Mesendoderm (in vitro differentiated cells): ENCODE measurements at regions not wholly inside any gene's neighbourhood (a gene's known extent, or its start where the extent isn't known, plus 50 kb on each side); places are given as distances from the start of the nearest gene placed in this dataset.

Source experiments
- DNase-seq: peaks from one replicate; pipeline ENCODE4 v3.0.0; 2013
- H2AK5ac ChIP-seq: 2 replicates; pipeline ENCODE4 v1.6.1; 2013; ENCODE audit warnings: low read length, inconsistent platforms
- H2BK120ac ChIP-seq: 2 replicates; pipeline ENCODE4 v1.6.1; 2013; ENCODE audit warnings: low read depth, mild to moderate bottlenecking, low read length, moderate library complexity, mixed read lengths
- H2BK15ac ChIP-seq: replicated peaks from 2 replicates; pipeline ENCODE4 v1.6.1; 2013; ENCODE audit warnings: low read depth, mild to moderate bottlenecking, moderate library complexity
- H2BK5ac ChIP-seq: 2 replicates; pipeline ENCODE4 v1.6.1; 2013; ENCODE audit warnings: low read length, inconsistent platforms
- H3K18ac ChIP-seq: 2 replicates; pipeline ENCODE4 v1.6.1; 2013; ENCODE audit warnings: mild to moderate bottlenecking, low read length, mixed read lengths
- H3K23ac ChIP-seq: one replicate; pipeline ENCODE4 v1.6.1; 2013; ENCODE audit warnings: low read length
- H3K27ac ChIP-seq: 2 replicates; pipeline ENCODE4 v1.5.1; 2013; ENCODE audit warnings: low read depth, mild to moderate bottlenecking, inconsistent platforms, low read length, moderate library complexity
- H3K27me3 ChIP-seq: 2 replicates; pipeline ENCODE4 v1.6.1; 2013; ENCODE audit warnings: low read length, control low read depth, mild to moderate bottlenecking, inconsistent platforms; ENCODE audit not compliant: insufficient read depth, poor library complexity
- H3K36me3 ChIP-seq: 2 replicates; pipeline ENCODE4 v1.6.1; 2013; ENCODE audit warnings: low read length, inconsistent platforms; ENCODE audit not compliant: control insufficient read depth, insufficient read depth
- H3K4ac ChIP-seq: one replicate; pipeline ENCODE4 v1.6.1; 2013; ENCODE audit warnings: low read depth, mild to moderate bottlenecking, low read length, moderate library complexity
- H3K4me1 ChIP-seq: 2 replicates; pipeline ENCODE4 v1.6.1; 2013; ENCODE audit warnings: low read depth, low read length, inconsistent platforms; ENCODE audit not compliant: control insufficient read depth
- H3K4me2 ChIP-seq: 2 replicates; pipeline ENCODE4 v1.6.1; 2013; ENCODE audit warnings: low read length
- H3K4me3 ChIP-seq: 2 replicates; pipeline ENCODE4 v1.5.1; 2013; ENCODE audit warnings: mild to moderate bottlenecking, low read length
- H3K56ac ChIP-seq: one replicate; pipeline ENCODE4 v1.6.1; 2013; ENCODE audit warnings: low read length
- H3K79me1 ChIP-seq: 2 replicates; pipeline ENCODE4 v1.6.1; 2013; ENCODE audit warnings: low read length, inconsistent platforms
- H3K79me2 ChIP-seq: 2 replicates; pipeline ENCODE4 v1.6.1; 2013; ENCODE audit warnings: mild to moderate bottlenecking, low read length; ENCODE audit not compliant: control insufficient read depth, insufficient read depth
- H3K9ac ChIP-seq: 2 replicates; pipeline ENCODE4 v1.6.1; 2013; ENCODE audit warnings: low read length, inconsistent platforms
- H4K5ac ChIP-seq: one replicate; pipeline ENCODE4 v1.6.1; 2013; ENCODE audit warnings: low read length
- H4K8ac ChIP-seq: one replicate; pipeline ENCODE4 v1.6.1; 2013; ENCODE audit warnings: low read depth, mild to moderate bottlenecking, control low read depth, low read length, moderate library complexity
- WGBS: extraction: QIAGEN DNeasy Blood & Tissue Kit; methylation state at CpG from one replicate; pipeline ENCODE4 v1.1.7; 2013; ENCODE audit warnings: low lambda C conversion rate, missing lambda C conversion rate; ENCODE audit not compliant: insufficient coverage; ENCODE audit errors: extremely low coverage; 5-methylcytosine and 5-hydroxymethylcytosine counted together

- H2AK5ac ChIP-seq: no peak overlapping the region
- no peak overlapping the region for H2BK120ac ChIP-seq
- no peaks in the 10 kb centered on the region for H3K79me1 ChIP-seq
- no CpG with 5 or more reads among the region's 3 CpGs for WGBS
- H3K36me3 ChIP-seq: no peaks in the 10 kb centered on the region
- H3K4me3 ChIP-seq: no peak overlapping the region
- no peak overlapping the region for H3K23ac ChIP-seq
- no peak overlapping the region for H3K27ac ChIP-seq
- H3K4me2 ChIP-seq: no peak overlapping the region
- no peak overlapping the region for H3K4ac ChIP-seq
- H3K79me2 ChIP-seq: no peaks in the 10 kb centered on the region
- H4K5ac ChIP-seq: no peak overlapping the region
- H4K8ac ChIP-seq: no peak overlapping the region
- H3K4me1 ChIP-seq: no peaks in the 10 kb centered on the region
- no peak overlapping the region for H3K18ac ChIP-seq
- no peak overlapping the region for H2BK15ac ChIP-seq
- no peak overlapping the region for H2BK5ac ChIP-seq
- H3K56ac ChIP-seq: no peak overlapping the region
- DNase-seq: no peak
- H3K27me3 ChIP-seq: no peaks in the 10 kb centered on the region
- no peak overlapping the region for H3K9ac ChIP-seq
Observed at GRCh38 chr4:123522081-123522480, 125.5 kb downstream of the SPRY1 start.

DNA sequence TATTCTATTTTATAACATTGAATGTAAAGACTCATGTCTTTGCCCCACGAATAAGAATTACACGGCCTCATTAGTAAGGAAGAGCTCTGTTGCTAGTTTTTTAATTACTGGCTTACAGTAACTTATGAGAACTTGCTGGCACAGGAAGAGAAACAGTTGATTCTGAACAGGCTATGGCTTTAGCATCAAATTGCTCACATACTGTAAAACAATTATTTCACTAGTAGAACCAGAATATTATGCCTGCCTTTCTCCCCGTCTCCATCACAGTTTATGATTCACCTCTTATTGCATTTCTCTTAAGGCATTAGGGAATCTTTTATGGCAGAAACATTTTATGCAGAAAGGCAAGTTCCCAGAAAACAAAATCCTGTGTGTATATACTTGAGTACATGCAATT lies 126.1 kb downstream of the SPRY1 start:
- H2AK5ac ChIP-seq: no peak overlapping the region
- no CpG with 5 or more reads among the region's 3 CpGs for WGBS
- no peak overlapping the region for H3K18ac ChIP-seq
- H3K36me3 ChIP-seq: no peaks in the 10 kb centered on the region
- H3K56ac ChIP-seq: no peak overlapping the region
- no peak overlapping the region for H3K4ac ChIP-seq
- H3K4me3 ChIP-seq: no peak overlapping the region
- H3K9ac ChIP-seq: no peak overlapping the region
- no peak overlapping the region for H2BK15ac ChIP-seq
- no peak overlapping the region for H3K4me2 ChIP-seq
- no peak overlapping the region for H3K23ac ChIP-seq
- no peak for DNase-seq
- no peak overlapping the region for H2BK120ac ChIP-seq
- H2BK5ac ChIP-seq: no peak overlapping the region
- no peak overlapping the region for H3K27ac ChIP-seq
- H3K27me3 ChIP-seq: no peaks in the 10 kb centered on the region
- H4K5ac ChIP-seq: no peak overlapping the region
- no peaks in the 10 kb centered on the region for H3K79me1 ChIP-seq
- no peaks in the 10 kb centered on the region for H3K79me2 ChIP-seq
- H3K4me1 ChIP-seq: no peaks in the 10 kb centered on the region
- no peak overlapping the region for H4K8ac ChIP-seq

- Histone ChIP-seq H4K8ac (peak overlapping the region; percentile 28), H2BK15ac (no peak overlapping the region)
- WGBS: no CpG with 5 or more reads among the region's 5 CpGs
Observed at GRCh38 chr4:123524958-123525628, 128.5 kb downstream of the SPRY1 start.

DNA sequence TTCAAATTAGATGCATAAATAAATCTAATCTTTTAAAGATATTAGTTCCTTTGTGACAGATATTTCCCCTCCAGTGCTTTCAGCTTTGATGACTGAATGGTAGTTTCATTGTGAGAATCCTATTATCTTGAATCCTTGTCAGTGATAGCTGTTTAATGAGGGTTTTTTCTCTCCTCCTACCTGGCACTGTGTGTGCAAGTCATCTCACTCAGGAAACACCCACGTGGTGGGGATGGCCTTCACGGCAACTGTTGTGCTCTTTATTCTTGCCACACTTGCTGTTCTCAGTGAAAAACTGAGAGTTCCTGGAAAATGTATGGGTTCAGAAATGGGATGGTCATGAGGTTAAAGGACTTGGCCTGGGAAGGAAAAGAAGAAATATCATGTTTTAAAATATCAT lies 129.9 kb downstream of the SPRY1 start:
- no peaks in the 10 kb centered on the region for H3K79me2 ChIP-seq
- H3K23ac ChIP-seq: no peak overlapping the region
- no peak overlapping the region for H2BK120ac ChIP-seq
- H3K27ac ChIP-seq: no peak overlapping the region
- H3K79me1 ChIP-seq: no peaks in the 10 kb centered on the region
- no peak overlapping the region for H3K18ac ChIP-seq
- no peak overlapping the region for H4K8ac ChIP-seq
- no peak for DNase-seq
- H3K36me3 ChIP-seq: no peaks in the 10 kb centered on the region
- no peak overlapping the region for H3K4ac ChIP-seq
- no peak overlapping the region for H4K5ac ChIP-seq
- H3K4me1 ChIP-seq: no peaks in the 10 kb centered on the region
- H3K4me3 ChIP-seq: no peak overlapping the region
- no peak overlapping the region for H2BK5ac ChIP-seq
- no peak overlapping the region for H2BK15ac ChIP-seq
- H3K9ac ChIP-seq: no peak overlapping the region
- no peak overlapping the region for H3K4me2 ChIP-seq
- no peaks in the 10 kb centered on the region for H3K27me3 ChIP-seq
- H2AK5ac ChIP-seq: no peak overlapping the region
- no peak overlapping the region for H3K56ac ChIP-seq
- WGBS: no CpG with 5 or more reads among the region's 2 CpGs

More at GRCh38 chr4:123524958-123525628, 128.5 kb downstream of the SPRY1 start:
- no peak overlapping the region for H3K27ac ChIP-seq
- H4K5ac ChIP-seq: no peak overlapping the region
- no peak overlapping the region for H3K56ac ChIP-seq
- no peaks in the 10 kb centered on the region for H3K27me3 ChIP-seq
- H2BK120ac ChIP-seq: no peak overlapping the region
- H3K23ac ChIP-seq: no peak overlapping the region
- no peaks in the 10 kb centered on the region for H3K79me1 ChIP-seq
- H3K18ac ChIP-seq: no peak overlapping the region
- H3K79me2 ChIP-seq: no peaks in the 10 kb centered on the region
- no peak overlapping the region for H3K4ac ChIP-seq
- no peaks in the 10 kb centered on the region for H3K36me3 ChIP-seq
- no peak overlapping the region for H3K4me2 ChIP-seq
- H2AK5ac ChIP-seq: no peak overlapping the region
- no peaks in the 10 kb centered on the region for H3K4me1 ChIP-seq
- no peak for DNase-seq
- H3K4me3 ChIP-seq: no peak overlapping the region
- no peak overlapping the region for H3K9ac ChIP-seq
- no peak overlapping the region for H2BK5ac ChIP-seq

DNA sequence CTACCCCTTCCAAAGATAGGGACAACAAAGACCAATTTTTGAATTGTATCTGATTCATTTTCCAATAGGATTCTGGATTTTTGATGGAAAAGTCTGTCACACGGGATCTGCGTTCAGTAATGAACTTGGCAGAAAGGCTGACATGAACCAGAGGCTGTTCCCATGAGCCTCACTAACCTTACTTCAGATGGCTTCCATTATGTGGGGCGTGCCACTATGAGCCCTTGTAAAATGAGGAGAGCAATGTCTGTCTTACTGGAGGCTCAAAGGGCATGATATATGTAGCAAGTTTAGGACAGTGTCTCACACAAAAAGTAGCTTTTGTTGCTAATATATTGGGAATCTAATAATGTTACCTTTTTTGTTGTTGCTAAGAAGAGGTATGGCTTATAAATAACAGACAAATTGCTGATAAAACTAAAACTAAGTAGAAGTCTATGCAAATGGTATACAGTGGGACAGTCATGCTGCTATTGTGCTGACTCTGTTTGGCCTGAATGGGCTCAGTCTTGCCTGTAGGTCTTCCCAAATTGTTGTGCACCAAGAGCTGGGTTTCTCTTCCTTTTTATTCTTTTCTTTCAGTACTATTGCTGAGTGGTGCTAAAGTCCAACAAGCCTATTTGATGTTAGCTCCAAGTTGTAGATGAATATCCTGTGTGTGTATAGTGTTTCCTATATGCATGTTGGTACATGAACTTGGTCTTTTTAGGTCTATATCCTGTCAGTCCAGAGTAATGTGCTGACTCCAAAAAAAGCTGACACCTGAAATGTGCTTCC lies 132.1 kb downstream of the SPRY1 start:
- Histone ChIP-seq H2BK120ac (no peak overlapping the region), H3K18ac (no peak overlapping the region), H3K27me3 (no peaks in the 10 kb centered on the region), H3K27ac (no peak overlapping the region), H3K9ac (no peak overlapping the region), H2BK5ac (no peak overlapping the region), H2AK5ac (no peak overlapping the region), H3K36me3 (no peaks in the 10 kb centered on the region), H3K79me1 (no peaks in the 10 kb centered on the region), H3K23ac (no peak overlapping the region), H3K4me1 (no peaks in the 10 kb centered on the region), H3K4me3 (no peak overlapping the region), H3K4me2 (no peak overlapping the region), H3K4ac (no peak overlapping the region), H2BK15ac (no peak overlapping the region), H4K8ac (no peak overlapping the region), H3K79me2 (no peaks in the 10 kb centered on the region), H3K56ac (no peak overlapping the region), H4K5ac (no peak overlapping the region)
- WGBS: no CpG with 5 or more reads among the region's 3 CpGs
- no peak for DNase-seq

- no peak overlapping the region for H3K18ac ChIP-seq
- H3K23ac ChIP-seq: no peak overlapping the region
- no peaks in the 10 kb centered on the region for H3K4me1 ChIP-seq
- H3K79me1 ChIP-seq: no peaks in the 10 kb centered on the region
- no peaks in the 10 kb centered on the region for H3K36me3 ChIP-seq
- no peak overlapping the region for H3K4ac ChIP-seq
- no peaks in the 10 kb centered on the region for H3K79me2 ChIP-seq
- H3K9ac ChIP-seq: no peak overlapping the region
- H3K27ac ChIP-seq: no peak overlapping the region
- no peak overlapping the region for H3K4me3 ChIP-seq
- no peak overlapping the region for H3K56ac ChIP-seq
- H2BK5ac ChIP-seq: no peak overlapping the region
- H2BK15ac ChIP-seq: no peak overlapping the region
- H3K4me2 ChIP-seq: no peak overlapping the region
- H4K8ac ChIP-seq: no peak overlapping the region
- no CpG with 5 or more reads among the region's 2 CpGs for WGBS
- no peak for DNase-seq
- H2AK5ac ChIP-seq: no peak overlapping the region
- no peak overlapping the region for H2BK120ac ChIP-seq
- H3K27me3 ChIP-seq: no peaks in the 10 kb centered on the region
- H4K5ac ChIP-seq: no peak overlapping the region
Observed at GRCh38 chr4:123529278-123529568, 132.6 kb downstream of the SPRY1 start.
